PC-9 (cell line): ENCODE measurements at regions not wholly inside any gene's neighbourhood (a gene's known extent, or its start where the extent isn't known, plus 50 kb on each side); places are given as distances from the start of the nearest gene placed in this dataset.

Source experiments
- EZH2 ChIP-seq: fragments of 200-600 bp; sonication (generic); IDR thresholded peaks from 2 replicates; pipeline ENCODE4 v1.8.0; 2017; ENCODE audit warnings: antibody characterized with exemption, low read depth
- TF ChIP-seq, protein P1 (sequence below): fragments of 200-600 bp; sonication (generic); conservative IDR thresholded peaks from 2 replicates; pipeline ENCODE4 v1.6.1; 2017; ENCODE audit warnings: mixed run types, antibody characterized with exemption, mild to moderate bottlenecking, moderate library complexity

DNA sequence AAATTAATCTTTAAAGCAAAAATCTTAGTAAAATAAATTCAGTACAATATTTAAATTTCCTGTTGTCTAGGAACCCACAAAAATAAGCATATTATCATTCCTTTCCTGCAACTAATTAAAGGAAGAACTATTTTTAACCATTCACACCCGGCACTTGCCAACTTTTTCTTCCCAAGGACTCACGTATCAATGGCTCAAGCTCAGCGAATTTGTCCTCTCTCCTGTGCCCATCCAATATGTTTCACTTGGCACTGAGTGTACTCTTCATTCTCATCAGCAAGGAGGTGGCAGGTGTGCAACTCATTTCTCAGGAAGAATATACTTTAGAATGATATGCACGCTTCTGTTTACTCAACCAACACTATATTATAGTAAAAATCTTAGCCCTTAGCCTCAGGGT lies 419.4 kb downstream of the C6orf118 start:
- TF ChIP-seq, protein P1, sequence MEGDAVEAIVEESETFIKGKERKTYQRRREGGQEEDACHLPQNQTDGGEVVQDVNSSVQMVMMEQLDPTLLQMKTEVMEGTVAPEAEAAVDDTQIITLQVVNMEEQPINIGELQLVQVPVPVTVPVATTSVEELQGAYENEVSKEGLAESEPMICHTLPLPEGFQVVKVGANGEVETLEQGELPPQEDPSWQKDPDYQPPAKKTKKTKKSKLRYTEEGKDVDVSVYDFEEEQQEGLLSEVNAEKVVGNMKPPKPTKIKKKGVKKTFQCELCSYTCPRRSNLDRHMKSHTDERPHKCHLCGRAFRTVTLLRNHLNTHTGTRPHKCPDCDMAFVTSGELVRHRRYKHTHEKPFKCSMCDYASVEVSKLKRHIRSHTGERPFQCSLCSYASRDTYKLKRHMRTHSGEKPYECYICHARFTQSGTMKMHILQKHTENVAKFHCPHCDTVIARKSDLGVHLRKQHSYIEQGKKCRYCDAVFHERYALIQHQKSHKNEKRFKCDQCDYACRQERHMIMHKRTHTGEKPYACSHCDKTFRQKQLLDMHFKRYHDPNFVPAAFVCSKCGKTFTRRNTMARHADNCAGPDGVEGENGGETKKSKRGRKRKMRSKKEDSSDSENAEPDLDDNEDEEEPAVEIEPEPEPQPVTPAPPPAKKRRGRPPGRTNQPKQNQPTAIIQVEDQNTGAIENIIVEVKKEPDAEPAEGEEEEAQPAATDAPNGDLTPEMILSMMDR, result no peak
- TF ChIP-seq EZH2, result no peak
